ENCODE measurements at regions not wholly inside any gene's neighbourhood (a gene's known extent, or its start where the extent isn't known, plus 50 kb on each side); places are given as distances from the start of the nearest gene placed in this dataset.

GRCh38 chr2:10498525-10499274, 50.6 kb upstream of the ODC1 start:
- DNase-seq (ENCODE audit: low read depth) = no peak
- no peak for TF ChIP-seq CTCF (IDR thresholded peaks at IDR 0.05; ENCODE audit: low read length, missing control alignments)
- no peak overlapping the region for H3K4me3 ChIP-seq (replicated peaks; ENCODE audit: low read depth, low read length)

Data from fibroblast of pulmonary artery (primary cell).